GM21515 (cell line): ENCODE measurements at regions not wholly inside any gene's neighbourhood (a gene's known extent, or its start where the extent isn't known, plus 50 kb on each side); places are given as distances from the start of the nearest gene placed in this dataset.

ENCODE experiments used
- ATAC-seq: cut with Tn5 transposase; IDR thresholded peaks from one replicate; pipeline ENCODE4 v1.9.1; 2021; ENCODE audit not compliant: unreplicated experiment

DNA sequence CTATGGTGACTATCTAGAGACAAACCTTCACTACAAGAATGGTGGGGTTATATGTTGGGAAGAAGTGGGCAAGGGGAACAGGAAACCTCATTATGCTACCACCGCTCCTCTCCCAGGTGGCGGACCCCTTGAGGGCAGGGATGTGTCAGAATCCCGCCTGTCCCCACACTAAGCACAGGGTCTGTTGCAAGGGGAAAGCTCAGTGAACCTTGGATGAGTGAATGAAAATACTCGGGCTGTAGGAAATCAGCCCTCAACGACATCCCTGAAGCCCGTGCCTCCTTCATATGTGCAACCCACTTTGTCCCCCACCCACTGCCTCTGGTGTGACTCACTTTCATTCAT, 68.2 kb upstream of the AMPD3 start:
- no peak for ATAC-seq

DNA sequence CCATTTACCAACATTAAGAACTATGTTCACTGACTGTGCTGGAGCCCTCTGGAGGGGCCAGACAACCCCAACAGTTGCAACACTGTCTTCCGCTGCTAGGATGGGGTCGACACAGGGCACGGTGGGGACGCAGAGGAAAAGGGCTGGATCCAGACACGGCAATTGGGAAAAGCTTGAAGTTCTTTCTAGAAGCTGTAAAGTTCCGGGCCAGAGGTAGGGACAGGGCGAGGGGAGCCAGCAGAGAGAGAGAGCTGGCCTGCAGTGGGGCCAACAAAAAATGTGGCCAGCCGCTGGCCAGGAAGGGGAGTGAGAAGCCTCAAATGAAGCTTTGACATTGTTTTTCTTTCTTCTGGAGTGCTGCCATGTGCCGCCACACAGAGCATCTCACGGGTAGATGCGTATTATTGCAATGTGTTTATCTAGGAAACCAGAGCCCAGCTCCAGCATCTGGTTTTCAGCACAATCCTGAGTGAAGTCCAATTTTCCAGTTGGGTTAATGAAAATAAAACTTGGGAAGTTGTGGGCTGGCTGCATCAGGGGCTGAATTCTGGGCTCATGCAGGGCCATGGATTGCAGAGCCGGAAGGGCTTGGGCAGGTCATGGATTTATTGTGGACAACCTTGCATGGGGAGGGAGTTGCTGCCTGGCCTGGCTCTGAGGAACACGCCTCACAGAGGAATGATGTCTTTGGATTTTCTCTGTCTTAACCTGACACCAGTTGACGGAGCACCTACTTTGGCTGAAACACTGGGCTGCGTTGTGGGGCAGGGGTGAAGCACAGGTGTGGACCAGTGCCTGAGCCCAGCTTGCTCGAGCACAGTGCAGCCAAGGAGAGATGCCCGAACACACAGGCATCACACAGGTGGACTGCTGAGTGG, 67.6 kb upstream of the AMPD3 start:
- no peak for ATAC-seq

DNA sequence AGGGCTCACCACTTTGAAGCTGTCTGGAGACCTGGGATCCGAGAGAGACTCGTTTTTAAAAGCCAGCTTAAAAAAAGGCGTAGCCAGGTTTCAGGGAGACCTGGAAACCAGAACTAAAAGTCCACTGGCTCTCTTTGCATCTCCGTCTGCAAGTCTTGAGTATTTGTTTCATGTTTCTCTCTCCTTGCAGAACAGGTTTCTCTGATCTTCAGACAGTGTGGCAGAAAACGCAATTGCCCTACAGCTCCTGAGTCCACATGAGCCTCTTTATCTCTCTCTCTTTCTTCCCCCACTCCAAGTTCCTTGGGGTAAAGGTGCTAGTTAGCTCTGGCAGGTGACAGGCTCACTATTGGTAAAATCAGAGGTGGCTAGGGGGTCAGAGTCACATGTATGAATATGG, 67.0 kb upstream of the AMPD3 start:
- ATAC-seq = no peak

DNA sequence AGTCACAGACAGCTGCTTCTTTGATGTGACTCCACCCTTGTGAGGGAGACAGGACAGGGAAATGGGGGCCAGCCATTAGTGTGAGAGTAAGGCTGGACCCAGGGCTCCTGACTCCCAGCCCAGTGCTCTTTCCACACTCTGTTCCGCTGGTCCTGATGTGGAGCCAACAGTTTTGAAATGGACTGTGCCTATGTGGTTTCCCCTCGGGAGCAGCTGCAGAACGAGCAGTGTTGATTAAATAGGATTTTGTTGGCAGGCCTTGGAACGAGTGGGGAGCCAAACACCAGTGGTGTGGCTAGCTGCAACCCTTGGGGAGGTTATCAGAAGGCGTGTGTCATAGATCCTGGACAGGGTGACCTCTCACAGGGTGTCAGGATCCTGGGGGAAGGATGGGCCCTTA, 66.5 kb upstream of the AMPD3 start:
- no peak for ATAC-seq

DNA sequence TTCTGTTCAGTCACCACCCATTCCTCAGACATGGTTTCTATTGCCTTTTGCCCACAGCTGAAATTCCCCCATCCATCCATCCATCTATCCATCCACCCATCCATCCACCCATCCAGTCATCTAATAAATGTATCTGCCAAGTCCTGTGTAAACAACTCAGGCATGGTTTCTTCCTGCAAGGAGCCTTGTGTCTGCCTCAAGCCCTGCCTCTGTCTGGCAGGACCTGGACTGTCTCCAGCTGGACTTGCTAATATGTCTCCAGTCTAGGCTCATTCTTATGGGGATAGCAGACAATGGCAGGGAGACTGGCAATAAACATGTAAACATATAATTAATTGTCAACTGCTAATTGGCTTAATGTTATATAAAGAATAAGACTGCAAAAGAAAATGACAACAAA, 64.7 kb upstream of the AMPD3 start:
- ATAC-seq = no peak

DNA sequence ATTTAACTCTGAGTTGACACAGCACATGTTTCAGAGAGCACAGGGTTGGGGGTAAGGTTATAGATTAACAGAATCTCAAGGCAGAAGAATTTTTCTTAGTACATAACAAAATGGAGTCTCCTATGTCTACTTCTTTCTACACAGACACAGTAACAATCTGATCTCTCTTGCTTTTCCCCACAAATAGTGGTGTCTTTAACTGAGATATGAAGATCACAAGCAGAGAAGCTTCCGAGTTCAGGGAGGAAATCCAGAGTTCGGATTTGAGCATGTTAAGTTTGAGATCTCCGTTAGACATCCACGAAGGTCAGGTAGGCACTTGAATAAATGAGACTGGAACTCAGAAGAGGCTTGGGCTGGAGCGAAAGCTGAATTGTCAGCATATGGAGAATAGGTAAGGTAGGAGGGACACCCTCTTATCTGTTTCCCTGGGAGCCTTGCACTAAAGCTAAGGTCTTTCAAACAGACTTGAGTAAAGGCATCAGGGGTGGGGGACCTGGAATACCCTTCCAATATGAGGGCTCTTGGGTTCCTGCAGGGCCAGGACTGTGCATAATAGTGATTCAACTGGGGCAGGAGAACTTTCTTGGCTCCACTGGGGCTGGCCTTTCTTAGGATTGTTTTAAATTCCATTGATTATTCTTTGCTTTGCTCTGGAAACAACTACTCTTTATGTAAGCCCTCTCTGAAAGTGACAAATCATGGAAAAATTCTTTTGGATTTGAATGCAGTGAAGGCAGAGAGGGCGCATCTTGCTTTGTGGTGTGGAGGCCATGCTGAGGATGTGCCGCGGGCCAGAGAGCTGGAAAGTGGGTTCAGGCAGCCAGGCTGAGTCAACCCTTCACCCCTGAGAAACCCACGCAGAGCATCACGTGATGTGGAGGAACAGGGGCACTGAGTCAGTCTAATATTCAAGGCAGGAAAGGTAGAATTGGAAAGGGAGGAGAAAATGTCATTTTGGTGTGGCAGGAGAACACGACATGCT, 62.7 kb upstream of the AMPD3 start:
- ATAC-seq = no peak

DNA sequence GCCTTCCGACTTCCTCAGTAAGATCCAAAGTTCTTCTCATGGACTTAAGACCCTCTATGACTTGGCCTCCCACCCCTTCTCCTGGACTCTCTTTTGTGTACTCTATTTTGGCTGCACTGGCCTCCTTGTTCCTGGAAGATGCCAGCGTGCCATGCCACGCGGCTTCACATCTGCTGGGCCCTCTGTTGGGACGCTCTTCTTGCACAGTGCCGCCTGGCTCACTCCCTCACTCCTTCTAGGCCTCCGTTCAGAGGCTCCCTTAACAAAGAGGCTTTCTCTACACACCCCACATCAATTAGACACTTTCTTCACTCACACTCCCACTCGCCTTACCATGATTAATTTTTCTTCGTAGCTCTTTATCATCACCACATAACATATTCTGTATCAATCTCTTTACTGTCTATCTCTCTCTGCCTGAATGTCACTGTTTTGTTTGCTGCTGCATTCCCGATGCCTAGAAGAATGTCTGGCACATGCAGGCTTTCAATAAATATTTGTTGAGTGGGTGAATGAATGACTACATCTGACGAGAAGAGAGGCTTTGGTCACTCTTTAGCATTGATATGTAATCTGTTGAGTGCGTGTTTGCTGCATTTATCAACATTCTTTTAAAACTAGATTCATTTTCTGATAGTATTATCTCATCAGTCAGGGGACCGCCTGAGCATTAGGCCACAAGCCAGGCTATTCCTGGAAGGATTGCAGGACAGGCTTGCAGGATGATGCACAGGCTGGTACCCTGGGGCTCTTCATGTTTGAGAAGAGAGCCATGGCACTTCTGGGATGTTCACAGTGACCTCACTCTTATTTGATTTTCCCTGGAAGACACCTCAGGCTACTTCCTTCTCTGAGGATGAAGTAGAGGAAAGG, 60.6 kb upstream of the AMPD3 start:
- no peak for ATAC-seq

DNA sequence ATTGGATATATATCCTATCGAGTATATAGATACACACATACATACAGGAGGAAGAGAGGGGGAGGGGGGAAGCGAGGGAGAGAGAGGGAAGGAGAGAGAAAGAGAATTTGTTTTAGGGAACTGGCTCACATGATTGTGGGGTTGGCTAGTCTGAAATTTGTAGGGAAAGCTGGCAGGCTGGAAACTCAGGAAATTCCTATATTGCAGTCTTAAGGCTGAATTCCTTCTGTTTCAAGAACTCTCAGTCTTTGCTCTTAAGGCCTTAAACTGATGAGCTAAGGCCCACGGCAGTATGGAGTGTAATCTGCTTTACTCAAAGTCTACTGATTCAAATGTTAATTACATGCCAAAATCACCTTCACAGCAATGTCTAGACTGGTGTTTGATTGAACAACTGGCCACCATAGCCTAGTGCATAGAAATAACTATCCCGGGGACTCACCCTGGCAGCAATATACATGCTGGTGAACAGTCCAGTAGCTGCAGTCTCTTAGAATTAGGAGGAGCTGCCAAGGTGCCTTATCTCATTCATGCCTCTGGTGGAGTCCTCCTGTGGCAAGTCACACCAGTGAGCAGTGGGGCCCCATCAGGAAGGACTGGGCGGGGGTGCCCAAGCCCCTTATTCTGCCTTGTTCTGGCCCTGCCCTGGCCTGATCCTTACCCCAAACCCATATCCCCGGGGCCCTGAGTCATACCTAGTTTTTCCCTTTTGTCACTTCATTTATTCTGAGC, 59.7 kb upstream of the AMPD3 start:
- no peak for ATAC-seq

DNA sequence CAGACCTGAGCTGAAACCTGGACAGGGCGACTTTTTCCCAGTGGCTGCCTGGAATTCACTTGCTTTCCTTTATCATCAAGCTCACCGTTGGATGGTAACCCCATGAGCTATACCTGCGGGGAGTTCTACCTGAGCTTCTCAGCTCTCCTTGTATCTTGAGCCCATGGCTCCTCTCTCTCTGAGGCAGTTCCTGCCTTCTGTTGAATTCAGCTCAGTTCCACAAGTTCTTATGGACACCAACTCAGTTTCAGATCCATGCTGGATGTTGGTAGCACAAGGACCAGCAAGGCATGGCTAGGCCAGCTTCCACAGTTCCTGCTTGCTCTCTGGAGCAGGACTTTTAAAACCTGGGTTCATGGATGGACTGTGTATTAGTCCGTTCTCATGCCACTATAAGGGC, 58.3 kb upstream of the AMPD3 start:
- no peak for ATAC-seq

DNA sequence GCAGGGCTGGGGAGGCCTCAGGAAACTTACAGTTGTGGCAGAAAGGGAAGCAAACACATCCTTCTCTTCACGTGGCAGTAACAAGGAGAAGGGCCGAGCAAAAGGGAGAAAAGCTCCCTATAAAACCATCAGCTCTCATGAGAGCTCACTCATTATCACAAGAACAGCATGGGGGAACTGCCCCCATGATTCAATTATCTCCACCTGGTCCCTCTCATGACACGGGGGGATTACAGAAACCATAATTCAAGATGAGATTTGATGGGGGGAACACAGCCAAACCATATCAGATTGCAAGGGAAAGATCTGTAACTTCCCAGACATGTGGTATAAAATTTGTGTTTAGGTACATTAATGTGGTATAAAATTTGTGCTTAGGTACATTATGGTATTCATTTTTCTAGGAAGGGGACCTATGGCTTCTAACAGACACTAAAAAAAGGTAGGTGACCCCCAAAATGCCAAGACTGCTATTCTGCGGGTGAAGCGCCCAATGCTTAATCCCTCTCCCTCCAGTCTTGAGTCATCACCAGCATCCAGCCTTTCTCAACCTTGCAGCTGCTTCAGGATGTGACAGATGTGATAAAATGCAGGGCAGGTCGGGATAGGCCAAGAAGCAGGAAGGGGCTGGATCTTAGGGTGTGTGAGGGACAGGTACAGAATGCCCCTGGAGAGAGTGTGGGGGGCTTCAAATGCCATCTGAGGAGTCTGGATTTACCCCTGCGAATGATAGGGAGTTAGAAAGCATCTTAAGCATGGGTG, 57.7 kb upstream of the AMPD3 start:
- ATAC-seq = no peak

DNA sequence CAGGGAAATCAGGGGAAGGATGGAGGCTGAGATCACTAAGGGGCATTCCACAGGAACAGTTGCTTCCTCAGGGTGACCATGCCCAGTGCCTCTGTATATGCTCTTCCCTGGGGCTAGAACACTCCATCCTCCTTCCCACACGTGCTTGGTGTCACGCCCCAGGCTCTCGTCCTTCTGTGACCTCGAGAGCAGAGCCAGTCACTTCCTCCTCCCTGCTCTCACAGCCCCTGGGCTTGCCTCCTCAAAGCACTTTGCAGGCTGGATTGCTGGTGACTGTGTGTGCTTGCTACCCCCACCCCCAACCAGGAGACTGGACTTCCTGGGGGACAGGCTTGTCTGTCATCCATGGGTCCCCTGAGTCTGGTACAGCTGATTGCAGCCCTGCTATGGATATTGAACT, 56.5 kb upstream of the AMPD3 start:
- ATAC-seq = no peak

DNA sequence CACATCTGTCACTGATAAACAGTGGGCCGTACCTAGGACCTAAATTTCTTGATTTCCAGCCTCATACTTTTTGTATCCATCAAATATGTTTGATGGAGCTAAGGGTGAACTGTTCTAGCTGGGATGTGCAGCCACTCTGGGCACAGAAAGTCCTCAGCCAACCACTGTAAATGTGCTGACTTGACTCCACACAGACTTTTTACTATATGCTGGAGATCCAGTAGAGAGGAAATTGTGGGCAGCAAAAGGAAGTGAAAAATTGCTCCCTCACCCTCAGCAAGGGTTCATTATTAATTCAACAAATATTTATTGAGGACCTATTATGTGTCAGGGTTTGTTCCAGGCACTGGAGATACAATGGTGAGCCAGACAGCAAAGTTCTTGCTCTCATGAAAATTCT, 54.2 kb upstream of the AMPD3 start:
- ATAC-seq = no peak

DNA sequence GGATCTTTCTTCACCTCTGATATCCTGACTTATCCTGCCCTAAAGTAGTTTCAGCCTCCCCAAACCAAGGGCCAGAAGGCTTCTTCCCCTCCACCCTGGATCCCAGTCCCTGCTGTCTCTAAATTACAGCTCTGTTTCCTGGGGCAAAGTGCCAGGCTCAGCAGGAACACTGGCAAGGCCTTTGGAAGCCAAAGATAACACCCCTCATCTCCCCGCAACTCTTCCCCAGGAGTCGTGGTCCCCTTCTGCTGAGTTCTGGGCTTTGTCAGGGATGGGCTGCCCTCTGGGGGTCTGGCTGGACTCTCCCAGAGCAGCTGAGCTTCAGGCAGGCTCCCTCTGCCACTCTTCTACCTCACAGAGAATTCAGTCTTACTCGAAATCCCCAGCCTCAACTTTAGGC, 53.8 kb upstream of the AMPD3 start:
- ATAC-seq = no peak

DNA sequence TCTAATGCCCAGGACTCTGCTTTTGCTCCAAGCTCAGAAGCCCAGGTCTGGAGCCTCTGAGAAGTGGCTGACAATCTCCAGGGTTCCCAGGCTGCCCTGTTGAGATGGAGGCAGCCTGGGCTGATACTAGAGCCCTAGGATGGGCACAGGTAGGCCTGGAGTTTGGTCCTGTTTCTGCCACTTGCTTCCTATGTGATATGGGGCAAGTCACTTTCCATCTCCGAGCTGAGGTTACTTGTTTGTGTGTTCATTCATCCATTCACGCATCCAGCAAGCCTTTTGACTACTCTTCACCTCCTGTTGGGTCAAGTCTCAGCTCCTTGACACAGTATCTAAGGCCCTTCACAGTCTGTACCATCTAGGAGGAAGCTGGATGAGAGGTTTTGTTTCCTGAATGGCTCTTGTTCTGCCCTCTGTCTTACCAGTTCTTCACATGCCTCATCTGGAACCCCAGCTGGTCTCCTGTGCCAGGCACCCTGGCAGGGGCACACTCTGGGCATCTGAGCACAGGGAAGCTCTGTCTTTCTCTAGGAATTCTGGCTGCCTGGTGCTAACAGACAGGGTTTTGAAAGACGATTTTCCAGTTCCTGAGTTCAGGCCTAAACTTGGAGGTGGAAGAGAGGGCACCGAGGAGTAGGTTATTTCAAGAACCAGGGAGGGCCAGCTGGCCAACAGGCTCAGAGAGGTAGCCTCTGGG, 53.2 kb upstream of the AMPD3 start:
- ATAC-seq = no peak
